Thoracic aorta (tissue), 2 donors: ENCODE measurements at regions not wholly inside any gene's neighbourhood (a gene's known extent, or its start where the extent isn't known, plus 50 kb on each side); places are given as distances from the start of the nearest gene placed in this dataset.

Experiments
- ATAC-seq: fragments of 150-250 bp; one replicate; pipeline ENCODE4 v1.8.0; 2017; ENCODE audit warnings: low read depth; ENCODE audit not compliant: insufficient number of reproducible peaks, low FRiP score
- DNase-seq: peaks from one replicate; pipeline ENCODE4 v3.0.0-alpha.2; 2020; ENCODE audit warnings: low spot score
- H3K27ac ChIP-seq, 2 donors: fragments of 200-600 bp; sonication (generic); 1 replicate in 1 of 2; 2 replicates in 1 of 2; pipeline ENCODE4 v1.5.1; 2016; ENCODE audit warnings: mild to moderate bottlenecking in 2 of 2, moderate library complexity in 2 of 2
- H3K27me3 ChIP-seq: fragments of 200-600 bp; sonication (generic); replicated peaks from 2 replicates; pipeline ENCODE4 v1.6.0; 2016; ENCODE audit warnings: mild to moderate bottlenecking; ENCODE audit not compliant: insufficient read depth
- H3K36me3 ChIP-seq: fragments of 200-600 bp; sonication (generic); one replicate; pipeline ENCODE4 v1.5.1; 2016
- H3K4me1 ChIP-seq, 2 donors: fragments of 200-600 bp; sonication (generic); 1 replicate in 1 of 2; 2 replicates in 1 of 2; pipeline versions ENCODE4 v1.5.1 to v1.6.0; 2016; ENCODE audit warnings: low read depth in 2 of 2, mild to moderate bottlenecking in 1 of 2; ENCODE audit not compliant: control insufficient read depth in 1 of 2
- H3K4me3 ChIP-seq: fragments of 200-600 bp; sonication (generic); 2 replicates; pipeline ENCODE4 v1.5.1; 2016; ENCODE audit warnings: mild to moderate bottlenecking
- H3K9me3 ChIP-seq: fragments of 200-600 bp; sonication (generic); 2 replicates; pipeline ENCODE4 v1.5.1; 2016
- TF ChIP-seq, protein P1 (sequence below): fragments of 200-600 bp; sonication (generic); IDR thresholded peaks from one replicate; pipeline ENCODE4 v1.5.1; 2019; ENCODE audit warnings: antibody characterized with exemption

DNA sequence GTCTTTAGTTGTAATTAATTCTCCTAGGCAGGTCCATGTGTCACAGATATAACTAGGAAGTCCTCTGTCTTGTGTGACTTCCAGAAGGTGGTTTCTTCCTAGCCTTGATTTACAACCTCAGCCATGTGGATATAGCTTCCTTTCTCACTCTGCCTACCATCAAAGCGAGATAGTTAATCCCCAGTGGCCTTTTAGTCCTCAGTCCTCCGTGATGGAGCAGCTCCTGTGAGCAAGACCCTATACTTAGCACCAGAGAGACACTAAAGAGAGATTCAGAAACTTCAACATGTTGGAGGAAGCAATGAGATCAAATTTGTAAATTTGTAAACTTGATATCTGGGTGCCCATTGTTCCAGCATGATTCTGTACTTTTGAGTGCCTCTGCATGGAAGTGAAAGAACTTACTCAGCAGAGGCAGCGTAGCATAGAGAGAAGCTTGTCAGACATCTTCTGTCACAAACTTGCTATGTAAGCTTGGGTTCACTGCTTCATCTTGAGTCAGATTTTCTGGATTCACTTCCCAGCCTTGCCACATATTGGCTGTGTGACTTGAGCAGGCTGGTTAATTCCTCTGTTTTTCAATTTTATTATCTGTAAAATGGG, 170.2 kb upstream of the NR3C1 start:
- H3K4me1 ChIP-seq, result peaks cover 13% of the 10 kb centered on the region in 2 donors
- TF ChIP-seq, protein P1, sequence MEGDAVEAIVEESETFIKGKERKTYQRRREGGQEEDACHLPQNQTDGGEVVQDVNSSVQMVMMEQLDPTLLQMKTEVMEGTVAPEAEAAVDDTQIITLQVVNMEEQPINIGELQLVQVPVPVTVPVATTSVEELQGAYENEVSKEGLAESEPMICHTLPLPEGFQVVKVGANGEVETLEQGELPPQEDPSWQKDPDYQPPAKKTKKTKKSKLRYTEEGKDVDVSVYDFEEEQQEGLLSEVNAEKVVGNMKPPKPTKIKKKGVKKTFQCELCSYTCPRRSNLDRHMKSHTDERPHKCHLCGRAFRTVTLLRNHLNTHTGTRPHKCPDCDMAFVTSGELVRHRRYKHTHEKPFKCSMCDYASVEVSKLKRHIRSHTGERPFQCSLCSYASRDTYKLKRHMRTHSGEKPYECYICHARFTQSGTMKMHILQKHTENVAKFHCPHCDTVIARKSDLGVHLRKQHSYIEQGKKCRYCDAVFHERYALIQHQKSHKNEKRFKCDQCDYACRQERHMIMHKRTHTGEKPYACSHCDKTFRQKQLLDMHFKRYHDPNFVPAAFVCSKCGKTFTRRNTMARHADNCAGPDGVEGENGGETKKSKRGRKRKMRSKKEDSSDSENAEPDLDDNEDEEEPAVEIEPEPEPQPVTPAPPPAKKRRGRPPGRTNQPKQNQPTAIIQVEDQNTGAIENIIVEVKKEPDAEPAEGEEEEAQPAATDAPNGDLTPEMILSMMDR, result no peak
- H3K27me3 ChIP-seq, result no peaks in the 10 kb centered on the region
- DNase-seq (no peak), ATAC-seq (no peak)
- H3K9me3 ChIP-seq, result no peaks in the 10 kb centered on the region
- H3K4me3 ChIP-seq, result no peak overlapping the region
- no peaks in the 10 kb centered on the region for H3K36me3 ChIP-seq
- no peak overlapping the region for H3K27ac ChIP-seq

DNA sequence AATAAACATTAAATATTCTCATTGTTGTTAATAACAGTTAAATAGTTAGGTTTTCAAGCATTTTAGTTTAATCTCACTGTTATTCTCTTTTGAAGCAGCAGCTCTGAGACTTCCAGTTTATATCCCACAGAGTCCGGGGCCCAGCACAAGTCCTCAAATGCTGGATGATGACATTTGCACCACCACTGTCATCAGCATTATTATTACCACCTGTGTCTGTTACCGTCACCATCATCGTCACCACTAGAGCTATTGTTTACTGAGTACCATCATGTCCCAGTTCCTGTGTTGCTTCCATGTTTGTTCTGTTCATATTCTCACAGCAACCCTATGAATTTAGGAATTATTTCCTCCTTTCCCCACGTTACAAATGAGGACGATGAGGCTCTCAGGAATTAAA, 169.2 kb upstream of the NR3C1 start:
- TF ChIP-seq, protein P1, result no peak
- H3K4me3 ChIP-seq, result no peak overlapping the region
- H3K27me3 ChIP-seq, result no peaks in the 10 kb centered on the region
- no peaks in the 10 kb centered on the region for H3K36me3 ChIP-seq
- H3K9me3 ChIP-seq, result no peaks in the 10 kb centered on the region
- ATAC-seq (no peak), DNase-seq (no peak)
- H3K4me1 ChIP-seq, result peaks cover 11 to 13% of the 10 kb centered on the region in 2 donors
- no peak overlapping the region for H3K27ac ChIP-seq

DNA sequence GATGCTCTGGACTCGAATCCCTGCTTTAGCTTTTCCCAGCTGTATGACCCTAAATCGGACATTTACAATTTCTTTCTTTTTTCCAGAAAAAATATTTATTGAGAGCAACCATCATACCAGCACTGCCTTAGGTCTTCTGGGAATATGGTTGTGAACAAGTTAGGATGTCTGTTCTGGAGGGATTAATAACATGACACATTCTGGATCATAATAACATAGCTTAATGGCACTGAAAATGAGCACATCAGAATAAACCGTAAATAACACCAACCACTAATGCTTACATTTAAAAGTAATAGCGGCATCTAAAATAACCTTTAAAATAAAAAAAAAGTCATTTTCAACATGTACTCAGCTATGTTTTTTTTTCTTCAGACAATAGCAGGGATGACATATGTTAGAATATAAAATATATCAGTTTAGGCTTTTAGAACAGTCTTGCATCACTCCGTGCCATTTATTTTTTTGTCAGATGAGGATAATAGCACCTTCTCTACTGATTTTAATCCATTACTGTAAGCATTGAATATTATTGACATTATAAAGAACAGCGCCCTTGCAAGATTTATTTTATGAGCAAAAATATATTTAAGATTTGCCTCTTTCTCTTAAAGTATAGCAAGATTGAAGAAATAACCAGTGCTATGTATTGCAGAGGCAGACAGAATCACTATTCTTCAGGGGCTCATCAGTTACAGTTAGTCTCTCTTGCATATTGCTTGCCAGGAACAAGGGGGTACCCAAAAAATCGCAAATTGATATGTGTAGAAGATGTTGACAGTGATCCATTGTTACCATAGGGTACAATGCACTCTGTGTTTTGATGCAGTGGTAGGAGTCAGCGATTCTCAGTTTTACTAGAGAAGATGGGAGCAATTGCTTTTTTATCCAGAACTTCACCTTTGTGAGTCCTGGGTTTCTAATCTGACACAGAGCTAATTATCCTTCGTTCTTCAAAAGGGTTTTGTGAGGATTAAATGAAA, 168.4 kb upstream of the NR3C1 start:
- TF ChIP-seq, protein P1, result no peak
- H3K36me3 ChIP-seq, result no peaks in the 10 kb centered on the region
- no peaks in the 10 kb centered on the region for H3K27me3 ChIP-seq
- DNase-seq, result no peak
- no peaks in the 10 kb centered on the region for H3K9me3 ChIP-seq
- H3K4me3 ChIP-seq, result no peak overlapping the region
- no peak overlapping the region for H3K27ac ChIP-seq
- peaks cover 4 to 8% of the 10 kb centered on the region in 2 donors for H3K4me1 ChIP-seq
- ATAC-seq, result no peak

DNA sequence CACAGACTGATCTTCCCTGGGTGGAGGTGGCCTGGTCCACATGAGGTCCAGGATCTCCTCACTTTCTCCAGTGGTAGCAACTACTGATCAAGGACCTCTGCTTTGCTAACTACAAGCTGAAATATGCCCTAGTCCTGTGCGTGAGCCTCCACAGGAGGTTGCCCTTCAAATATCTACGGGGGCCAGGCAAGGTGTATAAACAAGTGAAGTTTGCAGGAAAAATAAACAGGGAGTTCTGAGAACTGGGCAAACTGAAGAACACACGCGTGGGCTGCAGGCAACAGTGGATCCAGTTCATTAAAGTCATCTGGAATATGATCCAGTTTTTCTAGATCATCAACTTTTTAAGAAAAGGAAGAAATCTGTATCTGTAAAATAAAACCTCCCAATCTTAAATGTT, 167.5 kb upstream of the NR3C1 start:
- Histone ChIP-seq H3K9me3 (no peaks in the 10 kb centered on the region), H3K27me3 (no peaks in the 10 kb centered on the region), H3K4me1 (no peaks in the 10 kb centered on the region), H3K36me3 (no peaks in the 10 kb centered on the region), H3K4me3 (no peak overlapping the region), H3K27ac (no peak overlapping the region)
- TF ChIP-seq, protein P1, result no peak
- no peak for DNase-seq
- no peak for ATAC-seq
